H1 (cell line): ENCODE measurements at regions not wholly inside any gene's neighbourhood (a gene's known extent, or its start where the extent isn't known, plus 50 kb on each side); places are given as distances from the start of the nearest gene placed in this dataset.

Experiments
- CTCF ChIA-PET: fragments of 300-600 bp; sonication (Branson Sonifier 250); formaldehyde crosslinking; loops from one replicate; lab custom pipeline; 2021; ENCODE audit not compliant: partially characterized antibody; lab: Charles Lee
- POLR2A ChIA-PET: fragments of 300-600 bp; sonication (Branson Sonifier 250); formaldehyde crosslinking; loops from one replicate; lab custom pipeline; 2021; ENCODE audit warnings: inconsistent platforms; ENCODE audit not compliant: partially characterized antibody; lab: Charles Lee
- DNase-seq, 2 experiments: peaks; one replicate each; pipeline versions ENCODE4 v3.0.0 to v3.0.0-alpha.2; 2010 to 2022; ENCODE audit warnings: low spot score in 2 of 2, low read depth in 1 of 2, mixed read lengths in 1 of 2
- FAIRE-seq: peaks from 2 replicates; lab custom pipeline; 2011; peaks lifted over from hg19 to GRCh38; lab: Jason Lieb, UNC
- H2AFZ ChIP-seq: 2 replicates; pipeline ENCODE4 v1.8.1; 2012; ENCODE audit warnings: low read length, inconsistent platforms
- H2AK5ac ChIP-seq: 2 replicates; pipeline ENCODE4 v1.6.1; 2013; ENCODE audit warnings: low read depth, low read length
- H2BK120ac ChIP-seq: replicated peaks from 2 replicates; pipeline ENCODE3; 2013; ENCODE audit warnings: low read depth, low read length, inconsistent platforms
- H2BK12ac ChIP-seq: 2 replicates; pipeline ENCODE4 v1.6.1; 2013; ENCODE audit warnings: low read depth, low read length
- H2BK15ac ChIP-seq: 2 replicates; pipeline ENCODE4 v1.6.1; 2013; ENCODE audit warnings: low read length
- H2BK20ac ChIP-seq: 2 replicates; pipeline ENCODE4 v1.6.1; 2013; ENCODE audit warnings: low read length
- H2BK5ac ChIP-seq: 2 replicates; pipeline ENCODE4 v1.6.1; 2013; ENCODE audit warnings: low read depth, low read length
- H3K14ac ChIP-seq: 2 replicates; pipeline ENCODE4 v1.6.1; 2013; ENCODE audit warnings: inconsistent platforms; ENCODE audit not compliant: insufficient read length
- H3K18ac ChIP-seq: 2 replicates; pipeline ENCODE4 v1.6.1; 2013; ENCODE audit warnings: low read length; ENCODE audit errors: extremely low read depth
- H3K23ac ChIP-seq: 2 replicates; pipeline ENCODE4 v1.6.1; 2013; ENCODE audit warnings: inconsistent platforms; ENCODE audit not compliant: insufficient read length
- H3K23me2 ChIP-seq: 2 replicates; pipeline ENCODE4 v1.6.1; 2013; ENCODE audit warnings: low read depth, low read length
- H3K27ac ChIP-seq: 2 replicates; pipeline ENCODE4 v1.6.1; 2011; ENCODE audit warnings: low read depth, low read length, inconsistent platforms
- H3K27me3 ChIP-seq, 4 experiments: replicated peaks in 1 of 4; 1 replicate in 1 of 4; 2 replicates in 3 of 4; pipeline versions ENCODE4 v1.6.1 to v1.8.1; 2011 to 2013; ENCODE audit warnings: low read length in 3 of 4, mild to moderate bottlenecking in 3 of 4, inconsistent platforms in 2 of 4, mixed read lengths in 2 of 4, moderate library complexity in 1 of 4; ENCODE audit not compliant: control insufficient read depth in 3 of 4, insufficient read depth in 3 of 4; ENCODE audit errors: extremely low read depth in 1 of 4
- H3K36me3 ChIP-seq, 4 experiments: 2 replicates each; pipeline versions ENCODE4 v1.6.1 to v1.8.1; 2011 to 2013; ENCODE audit warnings: mild to moderate bottlenecking in 4 of 4, low read length in 3 of 4, moderate library complexity in 2 of 4, control low read depth in 1 of 4, inconsistent platforms in 1 of 4; ENCODE audit not compliant: insufficient read depth in 4 of 4, control insufficient read depth in 2 of 4
- H3K4ac ChIP-seq: replicated peaks from 2 replicates; pipeline ENCODE3; 2013; ENCODE audit warnings: low read length, low read depth, mixed read lengths, inconsistent platforms; ENCODE audit not compliant: insufficient read length
- H3K4me1 ChIP-seq, 4 experiments: replicated peaks in 1 of 4; 1 replicate in 1 of 4; 2 replicates in 3 of 4; pipeline versions ENCODE4 v1.6.1 to v1.8.1; 2011 to 2013; ENCODE audit warnings: low read length in 3 of 4, inconsistent platforms in 2 of 4, mixed read lengths in 1 of 4; ENCODE audit not compliant: insufficient read depth in 4 of 4, control insufficient read depth in 3 of 4
- H3K4me2 ChIP-seq, 2 experiments: 2 replicates each; pipeline versions ENCODE4 v1.6.1 to v1.8.1; 2011 to 2013; ENCODE audit warnings: low read depth in 2 of 2, low read length in 2 of 2, control low read depth in 1 of 2, inconsistent platforms in 1 of 2, mild to moderate bottlenecking in 1 of 2; ENCODE audit not compliant: insufficient read depth in 1 of 2
- H3K4me3 ChIP-seq, 4 experiments: fragments of 200-600, 300-600 bp in 1 of 4; sonication (generic), shearing (Covaris generic), sonication (Bioruptor Twin) in 1 of 4; 2 replicates each; pipeline versions ENCODE4 v1.5.1 to v1.8.1; 2011 to 2016; ENCODE audit warnings: low read length in 4 of 4, low read depth in 3 of 4, control low read depth in 2 of 4, inconsistent platforms in 2 of 4, mild to moderate bottlenecking in 2 of 4, mixed read lengths in 1 of 4, moderate library complexity in 1 of 4; ENCODE audit not compliant: insufficient read depth in 2 of 4; ENCODE audit errors: extremely low read depth in 1 of 4
- H3K56ac ChIP-seq: replicated peaks from 2 replicates; pipeline ENCODE3; 2013; ENCODE audit warnings: low read depth, mild to moderate bottlenecking, mixed read lengths, low read length, inconsistent platforms; ENCODE audit not compliant: insufficient read length
- H3K79me1 ChIP-seq: 2 replicates; pipeline ENCODE4 v1.6.1; 2013; ENCODE audit warnings: low read depth, low read length, control low read depth
- H3K79me2 ChIP-seq, 2 experiments: 2 replicates each; pipeline versions ENCODE4 v1.6.1 to v1.8.1; 2012 to 2013; ENCODE audit warnings: low read length in 2 of 2, mild to moderate bottlenecking in 2 of 2, inconsistent platforms in 1 of 2; ENCODE audit not compliant: insufficient read depth in 2 of 2, control insufficient read depth in 1 of 2
- H3K9ac ChIP-seq, 4 experiments: replicated peaks in 1 of 4; 1 replicate in 1 of 4; 2 replicates in 3 of 4; pipeline versions ENCODE4 v1.6.1 to v1.8.1; 2011 to 2013; ENCODE audit warnings: low read depth in 3 of 4, low read length in 3 of 4, control low read depth in 2 of 4, mild to moderate bottlenecking in 2 of 4, moderate library complexity in 2 of 4, inconsistent platforms in 1 of 4; ENCODE audit errors: extremely low read depth in 1 of 4
- H3K9me3 ChIP-seq, 2 experiments: 2 replicates each; pipeline versions ENCODE4 v1.6.1 to v1.8.1; 2012 to 2013; ENCODE audit warnings: mild to moderate bottlenecking in 2 of 2, moderate library complexity in 2 of 2, control low read depth in 1 of 2, inconsistent platforms in 1 of 2, low read depth in 1 of 2, low read length in 1 of 2, mixed read lengths in 1 of 2; ENCODE audit not compliant: insufficient read depth in 2 of 2
- H4K20me1 ChIP-seq, 2 experiments: replicated peaks in 1 of 2; 2 replicates each; pipeline versions ENCODE3 to v1.8.1; 2011 to 2013; ENCODE audit warnings: inconsistent platforms in 2 of 2, low read length in 2 of 2, mild to moderate bottlenecking in 1 of 2; ENCODE audit not compliant: insufficient read depth in 2 of 2, control insufficient read depth in 1 of 2
- H4K5ac ChIP-seq: 2 replicates; pipeline ENCODE4 v1.6.1; 2013; ENCODE audit warnings: low read length, low read depth, mixed read lengths, inconsistent platforms; ENCODE audit not compliant: insufficient read length
- H4K8ac ChIP-seq: 2 replicates; pipeline ENCODE4 v1.8.0; 2013; ENCODE audit warnings: mild to moderate bottlenecking, moderate library complexity, low read length, inconsistent platforms; ENCODE audit not compliant: insufficient read depth; ENCODE audit errors: extremely low read depth
- H4K91ac ChIP-seq: replicated peaks from 2 replicates; pipeline ENCODE3; 2013; ENCODE audit warnings: low read length, mixed read lengths, inconsistent platforms; ENCODE audit not compliant: insufficient read length
- BRCA1 ChIP-seq: IDR thresholded peaks from 2 replicates; pipeline ENCODE4 v1.6.1; 2012; ENCODE audit warnings: low read depth, low read length, improper control_type of control experiment
- CEBPB ChIP-seq: IDR thresholded peaks from 2 replicates; pipeline ENCODE4 v1.6.1; 2012; ENCODE audit warnings: low read depth, low read length
- CHD2 ChIP-seq: IDR thresholded peaks from 2 replicates; pipeline ENCODE4 v1.6.1; 2012; ENCODE audit warnings: low read length, improper control_type of control experiment
- EZH2 ChIP-seq: fragments of 200-600 bp; sonication (generic); IDR thresholded peaks from 2 replicates; pipeline ENCODE4 v1.7.1; 2012; ENCODE audit warnings: low read depth, mild to moderate bottlenecking, moderate library complexity, low read length, inconsistent platforms; ENCODE audit not compliant: severe bottlenecking
- KDM4A ChIP-seq: IDR thresholded peaks from one replicate; pipeline ENCODE4 v1.7.1; 2012; ENCODE audit warnings: low read depth, mild to moderate bottlenecking, moderate library complexity, low read length, inconsistent platforms; ENCODE audit not compliant: severe bottlenecking
- NRF1 ChIP-seq: IDR thresholded peaks from 2 replicates; pipeline ENCODE4 v1.6.1; 2011; ENCODE audit warnings: mild to moderate bottlenecking, low read depth, low read length, improper control_type of control experiment
- RFX5 ChIP-seq: IDR thresholded peaks from 2 replicates; pipeline ENCODE4 v1.6.1; 2011; ENCODE audit warnings: low read depth, low read length, improper control_type of control experiment, borderline replicate concordance
- RXRA ChIP-seq: IDR thresholded peaks from 2 replicates; pipeline ENCODE4 v1.6.1; 2011; ENCODE audit warnings: low read depth, mild to moderate bottlenecking, low read length, moderate library complexity; ENCODE audit not compliant: insufficient read depth
- TAF1 ChIP-seq: IDR thresholded peaks from 2 replicates; pipeline ENCODE4 v1.6.1; 2011; ENCODE audit warnings: mild to moderate bottlenecking, low read depth, low read length
- WGBS, 2 experiments: shearing (Covaris generic) in 1 of 2; methylation state at CpG; one replicate each; pipeline versions ENCODE4 v1.1.6 to v1.1.7; 2013 to 2015; ENCODE audit warnings: low lambda C conversion rate in 2 of 2, mixed read lengths in 2 of 2, inconsistent platforms in 1 of 2, low coverage in 1 of 2, missing lambda C conversion rate in 1 of 2; ENCODE audit not compliant: insufficient replicate concordance in 2 of 2, insufficient coverage in 1 of 2, insufficient read length in 1 of 2; ENCODE audit errors: extremely low coverage in 1 of 2, missing lambda C conversion rate in 1 of 2; 5-methylcytosine and 5-hydroxymethylcytosine counted together

- no peaks in the 10 kb centered on the region for H3K36me3 ChIP-seq
- no peak overlapping the region for H3K4me2 ChIP-seq
- H3K56ac ChIP-seq = no peak overlapping the region
- H2BK120ac ChIP-seq = no peak overlapping the region
- no peaks in the 10 kb centered on the region for H4K20me1 ChIP-seq
- no peaks in the 10 kb centered on the region for H3K79me2 ChIP-seq
- no peak overlapping the region for H4K5ac ChIP-seq
- H2BK12ac ChIP-seq = no peak overlapping the region
- CTCF ChIA-PET = no interaction called here
- FAIRE-seq (no peak), DNase-seq (no peak)
- H4K8ac ChIP-seq = no peak overlapping the region
- no peak overlapping the region for H3K18ac ChIP-seq
- H3K4me1 ChIP-seq = no peaks in the 10 kb centered on the region
- H3K4ac ChIP-seq = no peak overlapping the region
- H2BK20ac ChIP-seq = no peak overlapping the region
- H3K14ac ChIP-seq = no peak overlapping the region
- no peak overlapping the region for H2AFZ ChIP-seq
- no peak overlapping the region for H2AK5ac ChIP-seq
- POLR2A ChIA-PET = no interaction called here
- no peak overlapping the region for H3K4me3 ChIP-seq
- no peaks in the 10 kb centered on the region for H3K23me2 ChIP-seq
- H3K9me3 ChIP-seq = no peaks in the 10 kb centered on the region
- no peak overlapping the region for H4K91ac ChIP-seq
- H3K9ac ChIP-seq = no peak overlapping the region
- H3K27ac ChIP-seq = no peak overlapping the region
- H3K27me3 ChIP-seq = no peaks in the 10 kb centered on the region
- TF ChIP-seq CHD2 (no peak), RXRA (no peak), BRCA1 (no peak), KDM4A (no peak), RFX5 (no peak), EZH2 (no peak), NRF1 (no peak), CEBPB (no peak), TAF1 (no peak)
- WGBS, 2 experiments = 88% methylated on average over 1 of the region's 1 CpG; no CpG with 5 or more reads in 1 of the 2 experiments
- no peak overlapping the region for H3K23ac ChIP-seq
- H3K79me1 ChIP-seq = no peaks in the 10 kb centered on the region
- no peak overlapping the region for H2BK15ac ChIP-seq
- no peak overlapping the region for H2BK5ac ChIP-seq
These were observed 184.1 kb downstream of the ZIC4 start for GRCh38 chr3:147222291-147222690.
